Heart left ventricle (tissue), 16 donors: ENCODE measurements at regions not wholly inside any gene's neighbourhood (a gene's known extent, or its start where the extent isn't known, plus 50 kb on each side); places are given as distances from the start of the nearest gene placed in this dataset.

ENCODE experiments used
- ATAC-seq, 4 donors: fragments of 200-7000 bp; cut with Tn5 transposase; one replicate each; pipeline ENCODE4 v1.9.1; 2020 to 2022; ENCODE audit warnings: moderate library complexity in 4 of 4, mild to moderate bottlenecking in 3 of 4, moderate number of reproducible peaks in 1 of 4
- DNase-seq, 5 donors: peaks; one replicate each; pipeline ENCODE4 v3.0.0-alpha.2; 2020
- H3K27ac ChIP-seq, 12 donors: fragments of 200-600 bp; sonication (generic) in 4 of 12; one replicate each; pipeline versions ENCODE4 v1.5.0 to v1.8.0; 2016 to 2022; ENCODE audit warnings: mild to moderate bottlenecking in 2 of 12
- H3K27me3 ChIP-seq, 9 donors: fragments of 200-600 bp; sonication (generic) in 2 of 9; one replicate each; pipeline versions ENCODE4 v1.5.1 to v1.8.0; 2016 to 2022; ENCODE audit warnings: mild to moderate bottlenecking in 3 of 9
- H3K36me3 ChIP-seq, 9 donors: fragments of 200-600 bp; sonication (generic) in 2 of 9; one replicate each; pipeline versions ENCODE4 v1.5.0 to v1.8.0; 2018 to 2022; ENCODE audit warnings: mild to moderate bottlenecking in 2 of 9
- H3K4me1 ChIP-seq, 12 donors: fragments of 200-600 bp; sonication (generic) in 4 of 12; one replicate each; pipeline versions ENCODE4 v1.5.0 to v1.8.0; 2016 to 2022; ENCODE audit warnings: mild to moderate bottlenecking in 3 of 12
- H3K4me3 ChIP-seq, 12 donors: fragments of 200-600 bp; sonication (generic) in 4 of 12; one replicate each; pipeline versions ENCODE4 v1.5.0 to v1.8.0; 2017 to 2022; ENCODE audit warnings: mild to moderate bottlenecking in 9 of 12, moderate library complexity in 4 of 12
- H3K9me3 ChIP-seq, 12 donors: fragments of 200-600 bp; sonication (generic) in 4 of 12; one replicate each; pipeline versions ENCODE4 v1.5.0 to v1.8.0; 2016 to 2022; ENCODE audit warnings: mild to moderate bottlenecking in 1 of 12
- POLR2A ChIP-seq, 2 donors: fragments of 450-650 bp; IDR thresholded peaks; one replicate each; pipeline ENCODE4 v1.6.1; 2017; ENCODE audit warnings: antibody characterized with exemption in 2 of 2, mild to moderate bottlenecking in 2 of 2, moderate library complexity in 2 of 2
- WGBS, 4 donors: extraction: QIAGEN DNeasy Blood & Tissue Kit in 2 of 4; methylation state at CpG; one replicate each; pipeline versions ENCODE4 v1.1.5 to v1.1.7; 2013 to 2018; 5-methylcytosine and 5-hydroxymethylcytosine counted together
- intact Hi-C, 10 donors: fragments of 100-400 bp; cut with DNase I; formaldehyde crosslinking; loops; one replicate each; pipeline versions ENCODE4 v1.11.1 to v1.14.2; 2022
- TF ChIP-seq, protein P1 (sequence below), 12 donors: fragments of 200-600 bp; sonication (generic) in 4 of 12; IDR thresholded peaks; one replicate each; pipeline versions ENCODE4 v1.5.0 to v1.8.0; 2018 to 2022; ENCODE audit warnings: antibody characterized with exemption in 12 of 12, mild to moderate bottlenecking in 5 of 12
- donor health status: ischemic (EF 13 %, LVEDD 7.1; RV severe dilation, severe dysfunction).
- donor health status: healthy with polysubstance abuse.
- donor health status: DM: no; HTN: yes; CAD: no.
- donor health status: DM: no; HTN: no; CAD: no.
- donor health status: ischemic (EF 25% LVEDD 6.9; RV normal size, moderate dysfunction).
- donor health status: ischemic (EF 25% LVEDD 5.7; RV mildly dilated, moderate dysfunction).
- donor health status: healthy.
- donor health status: DM: yes; HTN: yes; CAD: no.
- donor health status: ischemic (EF 35%, LVEDD 5.7; RV mildly dilated, moderate dysfunction).
- donor health status: nonischemic (EF 11% LVEDD 7.7; RV severe dilation, severe dysfunction).
- donor health status: DM: yes; HTN: yes; CAD: no.
- donor health status: PGD.
- donor health status: ischemic (EF 29% LVEDD 5.4; RV normal size, mild dysfunction).
- donor health status: nonischemic (EF 23%, LVEDD 6.1; RV moderate dilation, normal function).

DNA sequence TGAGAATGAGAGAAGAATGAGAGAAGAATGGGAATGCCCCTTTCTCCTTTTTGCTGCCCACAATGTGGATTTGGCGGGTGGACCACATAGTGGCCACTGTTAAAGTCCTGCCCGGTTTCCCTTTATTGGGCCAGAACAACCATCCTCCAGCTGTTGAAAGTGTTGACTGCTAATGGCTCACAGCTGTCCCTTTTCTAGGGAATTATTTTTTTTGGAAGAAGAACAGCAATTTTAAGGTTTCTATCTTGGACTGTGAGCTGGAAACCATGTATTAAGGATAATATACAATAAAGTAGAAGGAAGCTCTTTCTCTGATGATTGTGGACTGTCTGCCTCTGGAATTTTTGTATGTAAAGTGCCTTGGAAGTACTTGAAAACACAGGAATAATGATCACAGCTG is 185.9 kb downstream of the DMRT2 start:
- 59 to 81% (median 76%) methylated on average over 2 of the region's 2 CpGs for WGBS, 4 donors
- DNase-seq (no peak), ATAC-seq (peak; percentile 38 to 54 (median 43))
- Histone ChIP-seq H3K9me3 (no peaks in the 10 kb centered on the region), H3K4me1 (peaks cover 0 to 12% (median 0%) of the 10 kb centered on the region in 12 donors), H3K4me3 (no peak overlapping the region), H3K27ac (no peak overlapping the region), H3K27me3 (peaks cover 0 to 8% (median 0%) of the 10 kb centered on the region in 9 donors), H3K36me3 (no peaks in the 10 kb centered on the region)
- TF ChIP-seq POLR2A (IDR thresholded peaks at IDR 0.05): no peak
- intact Hi-C loops: loop anchor here in 1 of 10 donors (10.0 kb wide), 1 partner anchor 61 kb away; no protein-coding TSS in a partner anchor

- H3K27me3 ChIP-seq: peaks cover 0 to 14% (median 0%) of the 10 kb centered on the region in 9 donors
- H3K4me1 ChIP-seq: peaks cover 0 to 9% (median 0%) of the 10 kb centered on the region in 12 donors
- intact Hi-C loops: loop anchor here in 1 of 10 donors (10.0 kb wide), 1 partner anchor 64 kb away; no protein-coding TSS in a partner anchor
- no peak for ATAC-seq
- 68 to 88% (median 71%) methylated on average over 3 of the region's 3 CpGs for WGBS, 4 donors
- no peaks in the 10 kb centered on the region for H3K36me3 ChIP-seq
- TF ChIP-seq POLR2A (IDR thresholded peaks at IDR 0.05): no peak
- TF ChIP-seq, protein P1, sequence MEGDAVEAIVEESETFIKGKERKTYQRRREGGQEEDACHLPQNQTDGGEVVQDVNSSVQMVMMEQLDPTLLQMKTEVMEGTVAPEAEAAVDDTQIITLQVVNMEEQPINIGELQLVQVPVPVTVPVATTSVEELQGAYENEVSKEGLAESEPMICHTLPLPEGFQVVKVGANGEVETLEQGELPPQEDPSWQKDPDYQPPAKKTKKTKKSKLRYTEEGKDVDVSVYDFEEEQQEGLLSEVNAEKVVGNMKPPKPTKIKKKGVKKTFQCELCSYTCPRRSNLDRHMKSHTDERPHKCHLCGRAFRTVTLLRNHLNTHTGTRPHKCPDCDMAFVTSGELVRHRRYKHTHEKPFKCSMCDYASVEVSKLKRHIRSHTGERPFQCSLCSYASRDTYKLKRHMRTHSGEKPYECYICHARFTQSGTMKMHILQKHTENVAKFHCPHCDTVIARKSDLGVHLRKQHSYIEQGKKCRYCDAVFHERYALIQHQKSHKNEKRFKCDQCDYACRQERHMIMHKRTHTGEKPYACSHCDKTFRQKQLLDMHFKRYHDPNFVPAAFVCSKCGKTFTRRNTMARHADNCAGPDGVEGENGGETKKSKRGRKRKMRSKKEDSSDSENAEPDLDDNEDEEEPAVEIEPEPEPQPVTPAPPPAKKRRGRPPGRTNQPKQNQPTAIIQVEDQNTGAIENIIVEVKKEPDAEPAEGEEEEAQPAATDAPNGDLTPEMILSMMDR (IDR thresholded peaks at IDR 0.05): no peak
- H3K9me3 ChIP-seq: no peaks in the 10 kb centered on the region
- no peak for DNase-seq
- H3K4me3 ChIP-seq: no peak overlapping the region
- H3K27ac ChIP-seq: no peak overlapping the region
Observed at GRCh38 chr9:1238407-1238806, 188.2 kb downstream of the DMRT2 start.

DNA sequence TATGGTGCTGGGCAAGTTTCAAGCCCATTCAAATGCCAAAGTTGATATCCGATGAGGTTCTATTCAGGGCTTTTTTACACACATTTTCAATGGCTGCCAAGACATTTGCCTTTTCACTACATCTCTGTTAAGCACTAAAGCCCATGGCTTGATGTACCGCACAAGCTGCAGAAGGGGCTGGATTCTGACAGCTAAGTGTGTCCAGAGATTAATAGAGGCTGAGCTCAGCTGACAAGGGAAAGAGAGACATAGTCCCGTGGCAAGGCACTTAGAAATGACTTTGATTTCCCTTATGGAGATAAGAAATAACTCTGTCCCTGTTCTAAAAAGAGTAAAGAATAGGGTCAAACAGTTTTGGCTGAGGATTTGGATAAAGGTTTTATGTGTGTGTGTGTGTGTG is 198.6 kb downstream of the DMRT2 start:
- H3K9me3 ChIP-seq: no peaks in the 10 kb centered on the region
- ATAC-seq (no peak), DNase-seq (no peak)
- WGBS, 4 donors: 40 to 49% (median 44%) methylated on average over 3 of the region's 3 CpGs
- no peaks in the 10 kb centered on the region for H3K36me3 ChIP-seq
- peaks cover 0 to 9% (median 0%) of the 10 kb centered on the region in 12 donors for H3K4me1 ChIP-seq
- TF ChIP-seq POLR2A (IDR thresholded peaks at IDR 0.05): no peak
- TF ChIP-seq, protein P1 (IDR thresholded peaks at IDR 0.05): no peak
- H3K4me3 ChIP-seq: no peak overlapping the region
- H3K27me3 ChIP-seq: no peaks in the 10 kb centered on the region
- H3K27ac ChIP-seq: no peak overlapping the region
- intact Hi-C loops: no loop called here

GRCh38 chr9:1253064-1253979 is 203.2 kb downstream of the DMRT2 start:
- peaks cover 0 to 9% (median 0%) of the 10 kb centered on the region in 12 donors for H3K4me1 ChIP-seq
- H3K9me3 ChIP-seq: no peaks in the 10 kb centered on the region
- no peak for DNase-seq
- intact Hi-C loops: no loop called here
- 46 to 55% (median 53%) methylated on average over 10 of the region's 10 CpGs for WGBS, 4 donors
- ATAC-seq: no peak
- TF ChIP-seq, protein P1 (IDR thresholded peaks at IDR 0.05): no peak
- TF ChIP-seq POLR2A (IDR thresholded peaks at IDR 0.05): no peak
- peak overlapping the region in 1 of 12 donors; percentile 1 for H3K4me3 ChIP-seq
- no peaks in the 10 kb centered on the region for H3K36me3 ChIP-seq
- no peaks in the 10 kb centered on the region for H3K27me3 ChIP-seq
- no peak overlapping the region for H3K27ac ChIP-seq
